Mammary epithelial cell (primary cell): ENCODE measurements at regions not wholly inside any gene's neighbourhood (a gene's known extent, or its start where the extent isn't known, plus 50 kb on each side); places are given as distances from the start of the nearest gene placed in this dataset.

Experiments
- EZH2 ChIP-seq: IDR thresholded peaks from 2 replicates; pipeline ENCODE4 v1.6.1; 2012; ENCODE audit warnings: low read length, inconsistent platforms, borderline replicate concordance
- TF ChIP-seq, protein P1 (sequence below), 2 donors: IDR thresholded peaks in 1 of 2; conservative IDR thresholded peaks in 1 of 2; 2 replicates each; pipeline ENCODE4 v1.5.1; 2011 to 2012; ENCODE audit warnings: inconsistent platforms in 2 of 2, low read length in 2 of 2, mild to moderate bottlenecking in 2 of 2, control low read depth in 1 of 2, low read depth in 1 of 2; ENCODE audit not compliant: insufficient read depth in 1 of 2; ENCODE audit errors: extremely low read depth in 1 of 2

DNA sequence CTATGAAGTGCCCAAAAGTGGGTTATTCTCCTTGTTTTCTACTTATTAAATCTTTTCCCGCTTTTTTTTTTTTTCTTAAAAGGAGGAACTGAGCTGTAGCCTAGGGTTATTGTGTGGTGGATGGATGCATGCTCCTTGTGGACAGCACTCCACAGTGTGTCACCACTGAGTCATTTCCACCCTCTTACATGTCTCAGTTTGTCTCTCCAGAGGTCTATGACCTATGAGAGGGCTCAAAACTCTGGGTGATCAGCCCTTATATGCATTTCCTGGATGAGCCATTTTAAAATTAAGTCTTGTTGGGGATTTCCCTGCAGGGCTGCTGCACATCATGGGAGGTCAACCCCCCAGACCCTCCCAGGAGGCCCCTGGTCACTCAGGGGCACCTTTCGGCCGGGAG is 102.2 kb upstream of the MOCS2 start:
- no peak for TF ChIP-seq EZH2
- TF ChIP-seq, protein P1, sequence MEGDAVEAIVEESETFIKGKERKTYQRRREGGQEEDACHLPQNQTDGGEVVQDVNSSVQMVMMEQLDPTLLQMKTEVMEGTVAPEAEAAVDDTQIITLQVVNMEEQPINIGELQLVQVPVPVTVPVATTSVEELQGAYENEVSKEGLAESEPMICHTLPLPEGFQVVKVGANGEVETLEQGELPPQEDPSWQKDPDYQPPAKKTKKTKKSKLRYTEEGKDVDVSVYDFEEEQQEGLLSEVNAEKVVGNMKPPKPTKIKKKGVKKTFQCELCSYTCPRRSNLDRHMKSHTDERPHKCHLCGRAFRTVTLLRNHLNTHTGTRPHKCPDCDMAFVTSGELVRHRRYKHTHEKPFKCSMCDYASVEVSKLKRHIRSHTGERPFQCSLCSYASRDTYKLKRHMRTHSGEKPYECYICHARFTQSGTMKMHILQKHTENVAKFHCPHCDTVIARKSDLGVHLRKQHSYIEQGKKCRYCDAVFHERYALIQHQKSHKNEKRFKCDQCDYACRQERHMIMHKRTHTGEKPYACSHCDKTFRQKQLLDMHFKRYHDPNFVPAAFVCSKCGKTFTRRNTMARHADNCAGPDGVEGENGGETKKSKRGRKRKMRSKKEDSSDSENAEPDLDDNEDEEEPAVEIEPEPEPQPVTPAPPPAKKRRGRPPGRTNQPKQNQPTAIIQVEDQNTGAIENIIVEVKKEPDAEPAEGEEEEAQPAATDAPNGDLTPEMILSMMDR (conservative IDR thresholded peaks at IDR 0.05 in 1 of 2, IDR thresholded peaks at IDR 0.05 in 1 of 2; ENCODE audit: extremely low read depth in 1 of 2, insufficient read depth in 1 of 2, low read depth in 1 of 2, low read length in 2 of 2) = no peak
